ENCODE measurements at regions not wholly inside any gene's neighbourhood (a gene's known extent, or its start where the extent isn't known, plus 50 kb on each side); places are given as distances from the start of the nearest gene placed in this dataset.

DNA sequence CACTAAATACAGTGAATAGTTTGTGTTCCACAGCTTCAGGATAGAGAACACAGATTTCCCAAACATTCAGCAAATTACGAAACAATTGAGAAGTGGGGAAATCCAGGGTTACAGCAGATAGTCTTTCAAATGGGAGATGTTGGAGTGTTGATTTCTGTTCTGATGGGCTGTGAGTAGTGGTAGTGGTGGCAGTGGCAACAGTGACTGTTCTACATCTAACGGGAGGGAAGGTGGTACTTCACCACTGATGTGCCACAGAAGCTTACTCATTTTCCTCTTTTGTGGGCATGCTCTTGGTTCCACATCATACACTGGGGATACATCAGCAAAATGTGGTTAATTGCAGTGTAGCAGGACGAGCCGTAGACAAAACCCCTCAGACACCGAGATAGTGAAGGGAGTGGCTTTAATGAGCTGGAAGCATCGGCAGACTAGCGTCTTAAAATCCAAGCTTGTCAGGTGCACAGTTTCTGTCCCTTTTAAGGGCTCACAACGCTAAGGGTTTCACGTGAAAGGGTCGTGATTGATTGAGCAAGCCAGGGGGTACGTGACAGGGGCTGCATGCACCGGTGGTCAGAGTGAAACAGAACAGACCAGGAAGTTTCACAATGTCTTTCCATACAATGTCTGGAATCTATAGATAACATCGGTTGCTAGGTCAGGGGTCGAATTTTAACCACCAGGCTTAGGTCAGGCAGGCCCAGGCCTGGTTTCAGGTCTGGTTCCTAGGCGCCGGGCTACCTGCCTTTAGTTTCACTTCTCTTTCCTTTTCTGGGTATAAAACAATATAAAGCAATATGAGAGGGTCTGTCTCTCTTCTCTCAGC is 330.6 kb upstream of the FBXO33 start:
- H3K4me3 ChIP-seq (replicated peaks; ENCODE audit: low read depth, low read length), result no peak overlapping the region

GRCh38 chr14:39755269-39755878 is 323.1 kb upstream of the FBXO33 start:
- no peak overlapping the region for H3K4me3 ChIP-seq (replicated peaks; ENCODE audit: low read depth, low read length)
- DNase-seq (ENCODE audit: extremely low read depth, insufficient read length), result no peak
- no peaks in the 10 kb centered on the region for H3K36me3 ChIP-seq (ENCODE audit: control insufficient read depth, insufficient read depth, low read length)
- no peaks in the 10 kb centered on the region for H3K27me3 ChIP-seq (replicated peaks; ENCODE audit: control insufficient read depth, insufficient read depth, low read length)
- TF ChIP-seq, protein P1, sequence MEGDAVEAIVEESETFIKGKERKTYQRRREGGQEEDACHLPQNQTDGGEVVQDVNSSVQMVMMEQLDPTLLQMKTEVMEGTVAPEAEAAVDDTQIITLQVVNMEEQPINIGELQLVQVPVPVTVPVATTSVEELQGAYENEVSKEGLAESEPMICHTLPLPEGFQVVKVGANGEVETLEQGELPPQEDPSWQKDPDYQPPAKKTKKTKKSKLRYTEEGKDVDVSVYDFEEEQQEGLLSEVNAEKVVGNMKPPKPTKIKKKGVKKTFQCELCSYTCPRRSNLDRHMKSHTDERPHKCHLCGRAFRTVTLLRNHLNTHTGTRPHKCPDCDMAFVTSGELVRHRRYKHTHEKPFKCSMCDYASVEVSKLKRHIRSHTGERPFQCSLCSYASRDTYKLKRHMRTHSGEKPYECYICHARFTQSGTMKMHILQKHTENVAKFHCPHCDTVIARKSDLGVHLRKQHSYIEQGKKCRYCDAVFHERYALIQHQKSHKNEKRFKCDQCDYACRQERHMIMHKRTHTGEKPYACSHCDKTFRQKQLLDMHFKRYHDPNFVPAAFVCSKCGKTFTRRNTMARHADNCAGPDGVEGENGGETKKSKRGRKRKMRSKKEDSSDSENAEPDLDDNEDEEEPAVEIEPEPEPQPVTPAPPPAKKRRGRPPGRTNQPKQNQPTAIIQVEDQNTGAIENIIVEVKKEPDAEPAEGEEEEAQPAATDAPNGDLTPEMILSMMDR (IDR thresholded peaks at IDR 0.05; ENCODE audit: insufficient read depth, low read length, poor library complexity, severe bottlenecking), result no peak

More for the DNA sequence above, 330.6 kb upstream of the FBXO33 start:
- no peaks in the 10 kb centered on the region for H3K36me3 ChIP-seq (ENCODE audit: control insufficient read depth, insufficient read depth, low read length)
- DNase-seq (ENCODE audit: extremely low read depth, insufficient read length), result peak; percentile 50
- no peaks in the 10 kb centered on the region for H3K27me3 ChIP-seq (replicated peaks; ENCODE audit: control insufficient read depth, insufficient read depth, low read length)
- TF ChIP-seq, protein P1 (IDR thresholded peaks at IDR 0.05; ENCODE audit: insufficient read depth, low read length, poor library complexity, severe bottlenecking), result no peak

DNA sequence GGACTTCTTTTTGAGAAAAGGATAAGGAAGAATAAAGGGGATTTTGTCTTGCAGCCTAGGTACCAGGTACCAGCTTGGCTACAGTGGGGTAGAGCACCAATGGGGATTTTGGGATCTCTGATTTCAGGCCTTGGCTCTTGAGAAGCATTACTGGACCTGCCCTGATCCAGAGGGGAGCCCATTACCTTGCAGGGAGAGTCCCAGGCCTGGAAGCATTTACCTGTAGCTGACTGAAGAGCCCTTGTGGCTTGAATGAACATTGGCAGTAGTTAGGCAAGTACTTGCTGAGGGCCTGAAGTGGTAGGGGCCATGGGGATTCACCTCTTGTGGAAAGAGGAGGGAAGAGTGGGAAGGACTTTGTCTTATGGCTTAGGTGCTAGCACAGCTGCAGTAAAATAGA is 308.2 kb upstream of the FBXO33 start:
- DNase-seq (ENCODE audit: extremely low read depth, insufficient read length), result no peak
- Histone ChIP-seq H3K27me3 (replicated peaks; ENCODE audit: control insufficient read depth, insufficient read depth, low read length) (no peaks in the 10 kb centered on the region), H3K4me3 (replicated peaks; ENCODE audit: low read depth, low read length) (no peak overlapping the region), H3K36me3 (ENCODE audit: control insufficient read depth, insufficient read depth, low read length) (no peaks in the 10 kb centered on the region)
- TF ChIP-seq, protein P1 (IDR thresholded peaks at IDR 0.05; ENCODE audit: insufficient read depth, low read length, poor library complexity, severe bottlenecking), result no peak

DNA sequence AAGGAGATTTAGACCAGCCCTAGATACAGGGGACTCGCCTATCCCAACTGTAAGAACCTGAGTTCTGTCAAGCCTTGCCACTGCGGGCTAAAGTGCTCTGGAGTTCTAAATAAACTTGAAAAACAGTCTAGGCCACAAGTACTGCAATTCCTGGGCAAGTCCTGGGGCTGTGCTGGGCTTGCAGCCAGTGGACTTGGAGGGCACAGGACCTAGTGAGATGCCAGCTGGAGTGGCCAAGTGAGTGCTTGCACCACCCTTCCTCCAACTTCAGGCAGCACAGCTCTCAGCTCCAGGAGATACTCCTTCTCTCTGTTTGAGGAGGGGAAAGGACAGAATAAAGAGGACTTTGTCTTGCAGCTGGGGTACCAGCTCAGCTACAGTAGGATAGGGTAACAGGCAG is 307.6 kb upstream of the FBXO33 start:
- TF ChIP-seq, protein P1 (IDR thresholded peaks at IDR 0.05; ENCODE audit: insufficient read depth, low read length, poor library complexity, severe bottlenecking), result no peak
- Histone ChIP-seq H3K4me3 (replicated peaks; ENCODE audit: low read depth, low read length) (no peak overlapping the region), H3K36me3 (ENCODE audit: control insufficient read depth, insufficient read depth, low read length) (no peaks in the 10 kb centered on the region), H3K27me3 (replicated peaks; ENCODE audit: control insufficient read depth, insufficient read depth, low read length) (no peaks in the 10 kb centered on the region)
- DNase-seq (ENCODE audit: extremely low read depth, insufficient read length), result no peak

DNA sequence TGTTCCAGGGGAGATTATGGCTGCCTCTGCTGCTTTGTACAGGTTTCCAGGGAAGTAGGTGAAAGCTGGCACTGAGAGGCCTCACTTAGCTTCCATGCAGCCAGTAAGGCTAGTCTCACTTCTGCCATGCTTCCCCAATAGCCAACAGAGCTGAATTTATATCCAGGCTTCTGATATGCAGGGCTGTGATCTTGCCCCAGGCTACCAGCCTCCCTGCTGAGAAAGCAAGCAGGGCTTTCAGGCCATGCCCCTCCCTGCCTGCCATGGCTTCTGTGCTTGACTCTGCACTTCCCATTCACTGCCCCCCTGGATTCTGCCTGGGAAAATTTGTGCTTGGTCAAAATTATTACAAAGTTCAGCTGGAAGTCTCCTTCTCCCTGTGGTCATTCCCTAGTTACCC is 302.1 kb upstream of the FBXO33 start:
- no peak for DNase-seq (ENCODE audit: extremely low read depth, insufficient read length)
- H3K27me3 ChIP-seq (replicated peaks; ENCODE audit: control insufficient read depth, insufficient read depth, low read length), result no peaks in the 10 kb centered on the region

More for the DNA sequence above, 302.1 kb upstream of the FBXO33 start:
- no peaks in the 10 kb centered on the region for H3K36me3 ChIP-seq (ENCODE audit: control insufficient read depth, insufficient read depth, low read length)
- no peak overlapping the region for H3K4me3 ChIP-seq (replicated peaks; ENCODE audit: low read depth, low read length)
- TF ChIP-seq, protein P1 (IDR thresholded peaks at IDR 0.05; ENCODE audit: insufficient read depth, low read length, poor library complexity, severe bottlenecking), result no peak

Data from GM06990 (cell line).